ENCODE measurements at regions not wholly inside any gene's neighbourhood (a gene's known extent, or its start where the extent isn't known, plus 50 kb on each side); places are given as distances from the start of the nearest gene placed in this dataset.

DNA sequence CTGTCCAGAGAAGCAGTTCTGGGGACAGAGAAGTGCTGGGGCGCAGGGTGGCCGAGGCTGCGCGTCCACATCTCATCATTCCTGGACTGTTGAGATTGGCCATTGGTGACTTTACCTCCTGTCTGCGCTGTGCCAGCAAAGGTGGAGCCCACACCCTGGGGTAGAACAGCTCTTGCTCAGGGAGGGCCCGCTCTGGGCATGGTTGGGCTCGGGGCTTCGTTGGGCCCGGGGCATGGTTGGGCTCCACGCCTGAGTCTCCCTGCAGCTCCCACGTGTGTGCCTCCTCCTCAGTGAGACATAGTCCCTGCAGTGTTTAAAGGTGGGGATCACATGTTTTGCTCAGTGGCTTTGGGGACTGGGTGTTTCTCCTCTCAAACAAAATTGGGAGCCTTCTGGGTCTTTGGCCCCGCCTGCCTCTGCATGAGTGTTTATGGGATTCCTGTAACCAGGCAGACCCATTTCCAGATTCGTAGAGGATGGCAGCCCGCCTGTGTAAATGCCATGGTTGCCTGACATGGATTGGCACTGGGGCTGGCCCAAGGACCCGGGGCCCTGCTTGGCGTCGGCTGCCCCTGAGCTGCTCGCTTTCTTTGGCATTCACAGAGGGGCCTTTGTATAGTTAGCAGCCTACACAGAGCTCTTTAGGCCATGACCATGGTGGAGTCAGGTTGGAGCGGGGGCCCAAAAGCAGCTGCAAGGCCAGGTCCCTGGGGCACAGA, 104.6 kb downstream of the TLR5 start:
- TF ChIP-seq, protein P1, sequence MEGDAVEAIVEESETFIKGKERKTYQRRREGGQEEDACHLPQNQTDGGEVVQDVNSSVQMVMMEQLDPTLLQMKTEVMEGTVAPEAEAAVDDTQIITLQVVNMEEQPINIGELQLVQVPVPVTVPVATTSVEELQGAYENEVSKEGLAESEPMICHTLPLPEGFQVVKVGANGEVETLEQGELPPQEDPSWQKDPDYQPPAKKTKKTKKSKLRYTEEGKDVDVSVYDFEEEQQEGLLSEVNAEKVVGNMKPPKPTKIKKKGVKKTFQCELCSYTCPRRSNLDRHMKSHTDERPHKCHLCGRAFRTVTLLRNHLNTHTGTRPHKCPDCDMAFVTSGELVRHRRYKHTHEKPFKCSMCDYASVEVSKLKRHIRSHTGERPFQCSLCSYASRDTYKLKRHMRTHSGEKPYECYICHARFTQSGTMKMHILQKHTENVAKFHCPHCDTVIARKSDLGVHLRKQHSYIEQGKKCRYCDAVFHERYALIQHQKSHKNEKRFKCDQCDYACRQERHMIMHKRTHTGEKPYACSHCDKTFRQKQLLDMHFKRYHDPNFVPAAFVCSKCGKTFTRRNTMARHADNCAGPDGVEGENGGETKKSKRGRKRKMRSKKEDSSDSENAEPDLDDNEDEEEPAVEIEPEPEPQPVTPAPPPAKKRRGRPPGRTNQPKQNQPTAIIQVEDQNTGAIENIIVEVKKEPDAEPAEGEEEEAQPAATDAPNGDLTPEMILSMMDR (conservative IDR thresholded peaks at IDR 0.05; ENCODE audit: low read length) = no peak
- no peak for TF ChIP-seq EZH2phosphoT487 (IDR thresholded peaks at IDR 0.05; ENCODE audit: borderline replicate concordance)

All from Loucy (cell line).